B cell (primary cell): ENCODE measurements at regions not wholly inside any gene's neighbourhood (a gene's known extent, or its start where the extent isn't known, plus 50 kb on each side); places are given as distances from the start of the nearest gene placed in this dataset.

ENCODE experiments used
- ATAC-seq: fragments of 200-7000 bp; cut with Tn5 transposase; one replicate; pipeline ENCODE4 v1.10.0; 2021; ENCODE audit warnings: low read depth, mild to moderate bottlenecking, moderate number of reproducible peaks, moderate library complexity
- CTCF ChIA-PET: fragments of 350-600 bp; sonication (Branson Sonifier 250); formaldehyde crosslinking; loops from one replicate; lab custom pipeline; 2021; ENCODE audit warnings: antibody characterized with exemption, inconsistent platforms; lab: Charles Lee
- POLR2A ChIA-PET: fragments of 350-600 bp; sonication (Branson Sonifier 250); formaldehyde crosslinking; loops from one replicate; lab custom pipeline; 2021; ENCODE audit warnings: antibody characterized with exemption; lab: Charles Lee
- DNase-seq: peaks from one replicate; pipeline ENCODE4 v3.0.0; 2013
- H2AFZ ChIP-seq: 2 replicates; pipeline ENCODE4 v1.6.1; 2012; ENCODE audit warnings: mild to moderate bottlenecking, low read depth, low read length; ENCODE audit not compliant: insufficient read depth, poor library complexity, severe bottlenecking
- H3K27ac ChIP-seq, 2 donors: 1 replicate in 1 of 2; 2 replicates in 1 of 2; pipeline ENCODE4 v1.5.1; 2012 to 2013; ENCODE audit warnings: low read length in 2 of 2, mild to moderate bottlenecking in 2 of 2, moderate library complexity in 1 of 2
- H3K27me3 ChIP-seq, 4 experiments: fragments of 200-600 bp in 1 of 4; sonication (generic) in 1 of 4; replicated peaks in 1 of 4; 1 replicate in 2 of 4; 2 replicates in 2 of 4; pipeline versions ENCODE4 v1.6.1 to v1.7.0; 2013 to 2016; ENCODE audit warnings: low read length in 3 of 4, mild to moderate bottlenecking in 2 of 4, mixed read lengths in 1 of 4, moderate library complexity in 1 of 4; ENCODE audit not compliant: insufficient read depth in 4 of 4, control insufficient read depth in 3 of 4; ENCODE audit errors: control extremely low read depth in 1 of 4
- H3K36me3 ChIP-seq, 2 experiments: replicated peaks in 1 of 2; 1 replicate in 1 of 2; 2 replicates in 1 of 2; pipeline versions ENCODE4 v1.6.1 to v1.7.1; 2013; ENCODE audit warnings: low read length in 1 of 2; ENCODE audit not compliant: insufficient read depth in 2 of 2, control insufficient read depth in 1 of 2; ENCODE audit errors: control extremely low read depth in 1 of 2, extremely low read depth in 1 of 2
- H3K4me1 ChIP-seq, 2 donors: fragments of 200-600 bp in 1 of 2; sonication (generic) in 1 of 2; 1 replicate in 1 of 2; 2 replicates in 1 of 2; pipeline versions ENCODE4 v1.5.1 to v1.6.1; 2013 to 2017; ENCODE audit warnings: low read length in 2 of 2; ENCODE audit not compliant: control insufficient read depth in 2 of 2, insufficient read depth in 2 of 2
- H3K4me2 ChIP-seq: replicated peaks from 2 replicates; pipeline ENCODE3; 2012; ENCODE audit warnings: mild to moderate bottlenecking, low read depth, low read length; ENCODE audit not compliant: poor library complexity, severe bottlenecking
- H3K4me3 ChIP-seq, 5 experiments: fragments of 200-600 bp in 1 of 5; sonication (generic) in 1 of 5; 1 replicate in 3 of 5; 2 replicates in 2 of 5; pipeline versions ENCODE4 v1.5.1 to v1.7.0; 2011 to 2016; ENCODE audit warnings: low read length in 4 of 5, mild to moderate bottlenecking in 4 of 5, low read depth in 2 of 5, control low read depth in 1 of 5, moderate library complexity in 1 of 5; ENCODE audit not compliant: insufficient read depth in 1 of 5; ENCODE audit errors: control extremely low read depth in 1 of 5, extremely low read depth in 1 of 5
- H3K79me2 ChIP-seq: fragments of 200-600 bp; sonication (generic); one replicate; pipeline ENCODE4 v1.6.0; 2016; ENCODE audit warnings: low read length; ENCODE audit not compliant: control insufficient read depth, insufficient read depth
- H3K9ac ChIP-seq: fragments of 200-600 bp; sonication (generic); 2 replicates; pipeline ENCODE4 v1.6.1; 2017; ENCODE audit warnings: mild to moderate bottlenecking, low read length, moderate library complexity
- H3K9me3 ChIP-seq, 3 donors: one replicate each; pipeline versions ENCODE4 v1.6.1 to v1.7.1; 2013; ENCODE audit warnings: low read length in 2 of 3; ENCODE audit not compliant: control insufficient read depth in 2 of 3, insufficient read depth in 1 of 3; ENCODE audit errors: control extremely low read depth in 1 of 3
- H4K20me1 ChIP-seq: 2 replicates; pipeline ENCODE4 v1.6.0; 2012; ENCODE audit warnings: mild to moderate bottlenecking, low read length; ENCODE audit not compliant: insufficient read depth, control insufficient read depth, poor library complexity, severe bottlenecking
- H3K27ac Mint-ChIP-seq: one replicate; pipeline ENCODE4 v1.8.0; 2021; ENCODE audit warnings: mixed read lengths
- H3K27me3 Mint-ChIP-seq: one replicate; pipeline ENCODE4 v1.8.0; 2021; ENCODE audit warnings: mixed read lengths
- H3K4me1 Mint-ChIP-seq: one replicate; pipeline ENCODE4 v1.8.0; 2021; ENCODE audit warnings: mixed read lengths
- H3K4me3 Mint-ChIP-seq: one replicate; pipeline ENCODE4 v1.8.0; 2021; ENCODE audit warnings: mixed read lengths
- H3K9me3 Mint-ChIP-seq: one replicate; pipeline ENCODE4 v1.8.0; 2022; ENCODE audit warnings: mixed read lengths; ENCODE audit not compliant: insufficient read depth
- CTCF ChIP-seq: fragments of 200-600 bp; IDR thresholded peaks from one replicate; pipeline ENCODE4 v1.8.0; 2022; ENCODE audit warnings: antibody characterized with exemption, mild to moderate bottlenecking
- EZH2 ChIP-seq: IDR thresholded peaks from 2 replicates; pipeline ENCODE4 v1.6.1; 2012; ENCODE audit warnings: borderline replicate concordance, low read depth, mild to moderate bottlenecking, moderate library complexity, low read length; ENCODE audit not compliant: insufficient read depth, poor library complexity, severe bottlenecking
- WGBS: methylation state at CpG from one replicate; pipeline ENCODE4 v1.1.5; 2013; ENCODE audit warnings: missing lambda C conversion rate; ENCODE audit not compliant: insufficient coverage; 5-methylcytosine and 5-hydroxymethylcytosine counted together
- intact Hi-C: fragments of 100-400 bp; cut with micrococcal nuclease; formaldehyde crosslinking; loops from one replicate; pipeline ENCODE4 v1.10.0; 2022

DNA sequence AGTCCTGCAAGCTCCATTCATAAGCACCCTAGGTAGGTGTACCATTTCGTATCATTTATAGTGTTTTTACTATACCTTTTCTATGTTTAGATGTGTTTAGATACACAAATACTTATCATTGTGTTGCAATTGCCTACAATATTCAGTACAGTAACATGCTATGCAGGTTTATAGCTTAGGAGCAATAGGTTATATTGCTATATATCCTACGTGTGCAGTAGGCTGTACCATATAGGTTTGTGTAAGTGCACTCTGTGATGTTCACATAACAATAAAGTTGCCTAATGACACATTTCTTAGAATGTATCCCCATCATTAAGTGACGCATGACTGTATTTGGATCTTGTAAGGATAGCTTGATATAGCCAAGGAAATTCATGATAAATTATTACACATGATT is 88.6 kb upstream of the CDH20 start:
- Mint-ChIP-seq H3K27me3 (no peaks in the 10 kb centered on the region), H3K4me3 (no peak overlapping the region), H3K27ac (no peak overlapping the region), H3K4me1 (no peaks in the 10 kb centered on the region), H3K9me3 (no peaks in the 10 kb centered on the region)
- Histone ChIP-seq H3K36me3 (no peaks in the 10 kb centered on the region), H3K9ac (no peak overlapping the region), H3K4me1 (no peaks in the 10 kb centered on the region), H2AFZ (no peak overlapping the region), H3K27me3 (no peaks in the 10 kb centered on the region), H3K9me3 (no peaks in the 10 kb centered on the region), H3K79me2 (no peaks in the 10 kb centered on the region), H4K20me1 (no peaks in the 10 kb centered on the region), H3K4me3 (no peak overlapping the region), H3K27ac (no peak overlapping the region), H3K4me2 (no peak overlapping the region)
- DNase-seq (no peak), ATAC-seq (no peak)
- CTCF ChIA-PET, result no interaction called here
- POLR2A ChIA-PET, result no interaction called here
- intact Hi-C loops, result no loop called here
- no CpG with 5 or more reads among the region's 3 CpGs for WGBS
- TF ChIP-seq EZH2, result no peak
- TF ChIP-seq CTCF, result no peak

DNA sequence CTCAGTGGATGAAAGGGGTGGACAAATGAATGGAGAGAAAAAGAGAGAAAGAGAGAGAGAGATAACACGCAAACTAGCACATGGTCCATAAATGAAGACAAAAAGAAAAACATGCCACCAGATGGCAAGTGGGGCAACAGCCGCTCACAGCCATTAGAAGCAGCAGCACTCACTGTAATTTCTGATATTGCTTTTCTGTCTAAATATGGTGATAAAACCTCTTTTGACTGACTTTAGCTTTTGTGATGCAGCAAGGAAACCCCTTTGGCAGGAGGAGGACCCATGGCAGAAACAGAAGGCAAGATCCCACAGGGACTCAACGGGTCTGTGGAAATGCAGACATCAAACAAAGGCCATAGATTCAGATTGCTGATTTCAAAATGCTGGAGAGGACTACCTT is 88.0 kb upstream of the CDH20 start:
- DNase-seq (no peak), ATAC-seq (no peak)
- ChIA-PET POLR2A (no interaction called here), CTCF (no interaction called here)
- H3K79me2 ChIP-seq, result no peaks in the 10 kb centered on the region
- no peak for TF ChIP-seq CTCF
- TF ChIP-seq EZH2, result no peak
- H3K36me3 ChIP-seq, result no peaks in the 10 kb centered on the region
- H3K4me3 ChIP-seq, result no peak overlapping the region
- Mint-ChIP-seq H3K9me3 (no peaks in the 10 kb centered on the region), H3K4me3 (no peak overlapping the region), H3K4me1 (no peaks in the 10 kb centered on the region), H3K27me3 (no peaks in the 10 kb centered on the region), H3K27ac (no peak overlapping the region)
- no peaks in the 10 kb centered on the region for H3K27me3 ChIP-seq
- 73% methylated on average over 1 of the region's 3 CpGs for WGBS
- intact Hi-C loops, result no loop called here
- H4K20me1 ChIP-seq, result no peaks in the 10 kb centered on the region
- no peak overlapping the region for H3K4me2 ChIP-seq
- no peak overlapping the region for H3K27ac ChIP-seq
- no peak overlapping the region for H2AFZ ChIP-seq
- H3K4me1 ChIP-seq, result no peaks in the 10 kb centered on the region
- H3K9ac ChIP-seq, result no peak overlapping the region
- H3K9me3 ChIP-seq, result no peaks in the 10 kb centered on the region
